ENCODE measurements at regions not wholly inside any gene's neighbourhood (a gene's known extent, or its start where the extent isn't known, plus 50 kb on each side); places are given as distances from the start of the nearest gene placed in this dataset.

- no peak for DNase-seq
These were observed 85.8 kb upstream of the RGMA start for GRCh38 chr15:93174836-93175235.

- no peak for DNase-seq
These were observed 84.4 kb upstream of the RGMA start for GRCh38 chr15:93173369-93173768.

GRCh38 chr15:93171476-93171875 is 82.5 kb upstream of the RGMA start:
- DNase-seq: no peak

DNA sequence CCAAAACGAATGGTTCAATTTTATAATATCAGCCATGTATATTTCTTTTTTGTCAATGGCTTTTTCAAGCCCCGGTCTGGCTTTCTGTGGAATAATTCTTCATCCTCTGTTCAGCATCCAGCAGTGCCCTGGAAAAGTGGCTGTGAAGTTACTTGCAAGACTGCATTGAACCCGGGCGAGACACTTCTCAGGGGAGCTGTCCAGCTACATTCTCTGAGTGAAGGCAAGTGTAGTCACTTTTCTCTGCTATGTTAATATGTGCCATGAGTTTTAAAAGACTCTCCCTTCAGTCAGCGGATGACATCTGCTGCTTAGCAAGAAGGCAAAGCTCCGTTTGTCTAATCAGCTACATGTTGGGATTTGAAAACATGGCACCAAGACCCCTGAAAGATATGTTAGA is 81.3 kb upstream of the RGMA start:
- DNase-seq: no peak

GRCh38 chr15:93168910-93169309 is 79.9 kb upstream of the RGMA start:
- no peak for DNase-seq

- no peak for DNase-seq
These were observed 78.3 kb upstream of the RGMA start for GRCh38 chr15:93167291-93167690.

DNA sequence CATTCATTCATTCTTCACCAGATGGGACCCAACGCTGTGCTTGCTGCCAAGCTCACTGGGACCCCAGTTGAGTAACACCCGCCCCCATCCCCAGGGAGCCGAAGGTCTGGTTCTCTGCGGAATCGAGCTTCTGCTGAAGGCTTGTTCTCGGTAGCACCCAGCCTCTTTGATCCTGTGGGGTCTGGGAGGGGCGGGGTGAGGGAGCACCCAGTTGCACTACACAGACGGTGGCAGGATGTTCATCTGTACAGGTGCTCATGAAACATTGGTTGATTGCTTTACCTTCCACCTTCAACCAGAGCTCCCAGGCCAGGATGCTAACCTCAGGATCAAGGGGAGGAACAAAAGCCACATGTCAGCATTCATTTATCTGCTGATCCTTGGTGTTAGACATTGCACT is 77.7 kb upstream of the RGMA start:
- no peak for DNase-seq

DNA sequence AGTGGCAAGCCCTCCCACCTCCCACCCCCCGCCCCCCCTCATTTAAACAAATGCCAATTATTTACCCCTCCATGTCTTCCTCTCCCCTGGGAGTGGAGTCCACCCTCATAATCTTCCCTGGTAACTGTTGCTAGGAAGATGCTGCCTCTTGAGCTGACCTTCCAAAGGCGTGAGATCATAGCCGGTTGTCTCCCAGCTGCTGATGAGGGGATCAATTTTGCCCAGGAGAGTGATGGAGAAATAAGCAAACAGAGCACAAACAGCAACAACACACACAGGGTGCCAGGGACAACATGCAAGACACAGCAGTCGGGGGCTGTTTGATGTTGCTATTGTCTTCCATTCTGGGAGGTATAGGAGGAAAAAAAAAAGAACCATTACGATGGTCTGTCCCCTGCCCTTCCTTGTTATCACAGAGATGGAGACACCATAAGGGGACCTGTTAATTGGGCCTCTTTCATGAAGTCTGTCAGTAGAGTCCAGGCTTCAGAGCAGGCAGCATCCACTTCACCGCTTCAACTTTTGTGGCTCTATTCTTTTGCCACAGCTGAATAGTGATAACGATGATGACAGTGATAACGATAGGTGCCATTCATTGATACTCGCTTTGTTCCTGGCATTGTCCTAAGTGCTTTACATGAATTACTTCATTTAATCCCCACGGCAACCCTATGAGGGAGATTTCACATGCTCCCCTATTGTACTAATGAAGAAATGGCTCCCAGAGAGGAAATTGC is 76.9 kb upstream of the RGMA start:
- DNase-seq: no peak

DNA sequence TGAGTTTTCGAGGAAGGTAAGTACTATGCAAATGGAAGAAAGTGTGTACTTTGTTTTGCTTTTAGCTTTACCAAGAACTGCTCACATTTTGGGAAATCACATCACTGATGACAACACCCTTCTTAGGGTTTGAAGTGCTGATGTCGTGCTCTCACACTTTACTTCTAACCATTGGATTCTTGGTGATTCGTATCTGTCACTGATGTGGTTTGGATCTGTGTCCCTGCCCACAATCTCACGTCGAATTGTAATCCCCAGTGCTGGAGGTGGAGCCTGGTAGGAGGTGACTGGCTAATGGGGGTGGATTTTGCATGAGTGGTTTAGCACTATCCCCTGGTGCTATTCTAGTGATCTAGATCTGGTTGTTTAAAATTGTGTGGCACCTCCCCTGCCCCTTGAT is 75.4 kb upstream of the RGMA start:
- DNase-seq: no peak

DNA sequence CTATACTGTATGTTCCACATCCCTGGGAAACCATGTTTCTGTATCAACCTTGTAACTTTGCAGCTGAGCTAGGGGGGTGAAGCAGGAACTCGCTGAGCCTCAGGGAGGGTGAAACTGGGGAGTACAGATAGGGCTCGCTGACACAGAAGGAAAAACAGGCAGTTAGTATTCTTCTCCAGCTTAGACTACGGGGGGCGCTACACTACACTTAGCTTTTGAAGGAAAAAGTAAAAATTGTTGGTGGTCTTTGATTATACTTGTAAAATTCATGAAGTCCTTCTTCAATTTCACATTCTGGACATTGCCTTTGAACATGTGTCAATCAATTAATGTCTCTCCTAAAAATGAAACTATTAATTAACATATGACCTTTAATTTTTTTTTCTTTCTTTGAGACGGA is 73.5 kb upstream of the RGMA start:
- DNase-seq: no peak

- no peak for DNase-seq
These were observed 70.9 kb upstream of the RGMA start for GRCh38 chr15:93159930-93160329.

DNA sequence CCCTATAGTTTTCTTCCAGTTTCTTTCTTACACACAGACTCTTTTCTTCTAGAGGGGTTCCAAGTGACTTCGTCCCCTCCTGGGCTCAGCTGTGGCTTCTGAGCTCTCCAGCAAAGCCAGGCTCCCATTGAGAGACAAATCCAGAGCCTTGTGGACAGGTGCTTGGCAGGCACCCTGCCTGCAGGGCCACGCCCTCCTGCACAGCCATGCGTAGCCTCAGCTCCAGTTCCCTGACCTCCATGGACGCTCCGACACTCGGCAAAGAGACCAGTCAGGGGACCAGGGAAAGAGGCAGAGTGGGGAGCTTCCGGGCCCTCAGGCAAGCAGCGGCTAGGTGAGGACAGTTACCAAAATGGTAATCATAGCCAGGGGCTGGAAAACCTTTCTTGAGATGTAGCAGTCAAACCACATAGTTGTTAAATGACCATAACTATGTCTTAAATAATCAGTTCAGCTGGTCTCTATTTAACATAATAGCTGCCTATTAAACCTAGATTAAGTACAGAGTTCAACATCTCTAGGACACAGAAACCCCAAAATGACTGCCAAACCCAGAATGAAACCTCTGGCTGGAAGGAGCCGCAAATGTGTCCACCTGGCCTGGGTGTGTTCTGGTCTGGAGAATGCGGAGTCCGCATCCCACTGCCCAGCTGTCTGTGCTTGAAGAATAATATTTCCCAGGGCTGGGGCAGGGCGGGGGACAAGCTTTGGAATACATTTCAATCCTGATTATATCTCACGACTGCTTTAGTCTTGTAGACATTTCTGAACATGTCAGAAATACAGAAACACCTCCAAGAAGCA is 69.3 kb upstream of the RGMA start:
- DNase-seq: no peak

DNA sequence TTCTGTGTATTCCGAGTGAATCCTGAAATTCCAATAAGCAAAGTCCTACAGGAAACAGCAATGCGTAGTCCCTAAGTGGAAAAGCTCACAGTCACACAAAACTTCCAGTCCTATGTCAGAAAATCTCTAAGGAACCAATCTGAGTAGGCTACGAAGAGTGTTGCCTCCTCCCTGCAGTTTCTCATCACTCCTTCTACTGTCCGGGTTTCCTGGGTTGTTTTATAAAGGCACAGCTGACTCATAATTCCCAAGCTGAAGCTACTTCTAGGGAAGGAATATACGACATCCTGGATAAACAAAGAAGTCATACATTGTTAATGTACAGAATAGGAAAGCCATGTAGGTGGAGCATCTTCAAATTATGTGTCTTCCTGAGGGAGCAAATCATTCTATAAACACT is 65.7 kb upstream of the RGMA start:
- DNase-seq: no peak

- no peak for DNase-seq
These were observed 63.9 kb upstream of the RGMA start for GRCh38 chr15:93152951-93153350.

- peak; percentile 38 for DNase-seq
These were observed 63.3 kb upstream of the RGMA start for GRCh38 chr15:93152360-93152759.

DNA sequence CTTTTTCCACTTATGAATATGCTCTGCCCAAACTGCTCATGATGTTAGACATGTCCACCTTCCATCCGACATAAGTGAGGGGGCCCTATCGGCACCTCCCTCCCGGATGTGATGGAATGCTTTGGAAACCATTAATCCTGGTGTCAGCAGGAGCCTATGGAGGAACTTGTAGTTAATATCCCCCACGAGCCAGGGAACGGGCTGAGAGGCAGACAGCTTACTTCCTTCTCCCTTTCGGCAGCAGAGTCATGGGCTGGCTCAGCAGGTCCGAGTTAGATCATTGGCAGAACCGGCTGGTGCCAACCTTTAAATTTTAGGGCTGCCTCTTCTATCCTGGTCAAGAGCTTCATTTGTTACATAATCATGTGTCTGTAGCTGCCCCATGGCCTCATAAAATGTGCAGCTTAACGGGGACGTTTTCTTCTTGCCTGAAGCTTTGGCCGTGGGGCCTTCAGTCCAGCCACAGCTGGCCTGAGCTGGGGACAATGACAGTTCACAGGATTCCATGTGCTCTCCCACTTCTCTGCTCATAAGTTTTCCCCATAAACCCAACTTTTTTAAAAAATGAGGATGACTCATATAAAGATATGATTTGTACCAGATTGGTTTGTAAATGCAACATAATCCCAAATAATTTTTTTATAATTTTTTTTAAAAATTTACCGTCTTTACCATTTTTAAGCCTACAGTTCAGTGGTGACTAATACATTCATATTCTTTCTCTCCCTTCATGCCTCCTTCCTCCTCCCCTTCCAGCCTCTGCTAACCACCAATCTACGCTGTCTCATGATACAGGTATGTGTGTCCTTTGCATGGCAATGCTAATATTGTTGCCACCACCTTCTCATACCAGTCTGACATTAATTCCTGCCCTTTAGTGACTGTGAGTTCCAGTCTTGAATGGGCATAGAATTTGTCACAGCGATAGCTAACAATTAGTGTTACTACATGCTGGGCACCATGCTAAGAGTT is 62.2 kb upstream of the RGMA start:
- no peak for DNase-seq

DNA sequence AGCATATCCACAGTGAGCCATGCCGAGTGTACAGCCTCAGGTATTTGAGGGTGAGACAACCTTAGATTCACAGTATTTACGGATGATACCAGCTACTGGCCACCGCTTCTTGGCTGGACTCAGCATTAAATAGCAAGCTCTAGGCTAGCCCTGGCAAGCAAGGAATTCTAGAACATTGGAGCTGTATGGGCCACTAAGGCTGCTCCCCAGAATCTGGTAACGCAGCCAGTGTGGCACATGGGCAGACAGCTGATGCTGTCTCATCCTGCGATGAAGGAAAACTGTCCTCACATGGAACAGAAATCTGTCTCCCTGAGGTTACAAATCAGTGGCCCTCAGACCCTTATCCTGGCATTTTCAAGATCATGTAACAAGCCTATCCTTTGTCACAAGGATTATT is 57.6 kb upstream of the RGMA start:
- no peak for DNase-seq

GRCh38 chr15:93146196-93146595 is 57.2 kb upstream of the RGMA start:
- no peak for DNase-seq

DNA sequence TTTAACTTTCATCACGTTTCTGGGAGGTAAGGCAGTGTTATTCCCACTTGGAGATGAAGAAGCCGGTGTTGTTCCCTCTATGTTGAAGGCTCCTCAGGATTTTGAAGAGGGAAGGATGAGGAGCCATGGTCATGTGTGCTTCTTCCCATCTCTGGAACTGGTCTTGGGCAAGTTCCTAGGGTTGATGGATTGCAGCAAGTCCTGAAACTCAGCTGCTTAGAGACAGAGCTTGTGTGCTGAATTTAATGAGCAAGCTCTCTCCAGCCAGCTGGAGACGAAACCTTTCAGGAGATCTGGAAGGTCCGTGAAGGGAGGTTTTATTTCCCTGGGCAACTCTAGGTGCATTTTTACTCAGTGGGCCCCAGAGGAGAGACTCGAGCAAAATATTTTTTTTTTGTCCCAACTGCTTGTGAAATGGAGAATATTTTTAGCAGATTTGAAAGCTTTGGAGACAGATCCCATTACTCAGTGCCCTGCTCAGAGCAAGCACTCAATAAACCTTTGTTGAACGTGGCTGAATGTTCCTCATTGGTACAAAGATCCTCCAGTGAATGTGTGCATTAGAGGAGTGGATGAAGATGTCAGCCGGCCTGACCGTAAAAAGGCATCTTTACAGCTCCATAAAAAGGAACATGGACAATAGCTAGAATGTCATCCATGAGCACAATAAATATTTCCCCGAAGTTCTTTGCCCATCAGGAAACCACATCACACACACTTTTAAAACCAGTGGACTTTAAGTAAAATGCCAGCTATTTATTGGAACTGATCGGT is 55.6 kb upstream of the RGMA start:
- no peak for DNase-seq

DNA sequence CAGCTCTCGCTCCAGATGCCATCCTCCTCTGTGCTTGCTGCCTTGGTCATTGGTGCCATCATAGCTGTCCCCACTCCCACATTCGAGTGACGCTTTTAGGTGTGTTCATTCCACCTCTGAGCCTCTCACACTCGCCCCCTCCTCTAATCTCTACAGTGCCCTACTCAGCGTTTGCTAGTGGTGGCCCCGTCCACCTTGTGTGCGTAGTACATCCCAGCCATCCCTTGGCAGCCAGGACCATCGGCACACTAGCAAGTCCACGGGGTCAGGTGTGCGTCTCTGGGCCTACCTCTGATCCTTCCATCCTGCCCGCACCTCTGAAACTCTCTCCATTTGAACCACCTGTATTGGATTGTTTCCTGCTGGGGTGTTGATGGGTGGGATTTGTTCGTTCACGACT is 54.2 kb upstream of the RGMA start:
- DNase-seq: no peak

DNA sequence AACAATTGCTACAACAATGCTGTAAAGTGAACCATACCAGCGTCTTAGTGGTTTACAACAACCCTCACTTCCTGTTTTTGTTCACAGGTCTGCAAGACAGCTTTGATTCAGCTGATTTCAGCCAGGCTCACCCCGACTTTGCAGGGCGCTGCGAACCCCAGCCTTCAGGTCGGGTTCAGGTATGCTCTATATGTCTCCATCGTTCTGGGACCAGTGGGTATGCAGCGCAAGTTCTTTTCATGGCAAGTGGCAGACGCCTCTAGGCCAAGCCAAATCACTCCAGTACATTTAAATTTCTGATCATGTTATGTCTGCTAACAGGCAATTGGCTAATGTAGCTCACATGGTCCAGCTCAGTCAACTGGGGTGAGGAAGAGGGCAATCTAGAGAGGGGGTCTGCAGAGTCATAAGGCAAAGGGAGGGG is 52.4 kb upstream of the RGMA start:
- DNase-seq: peak; percentile 24

- DNase-seq: no peak
These were observed 50.4 kb upstream of the RGMA start for GRCh38 chr15:93139436-93139835.

Data from activated CD8-positive, alpha-beta memory T cell treated with anti-CD3 and anti-CD28 coated beads, Interleukin-2, amount 50 U/mL, for 4 hours (primary cell).